OCI-LY7 (cell line): ENCODE measurements at regions not wholly inside any gene's neighbourhood (a gene's known extent, or its start where the extent isn't known, plus 50 kb on each side); places are given as distances from the start of the nearest gene placed in this dataset.

ENCODE experiments used
- BruUV-seq: library from RNA; stranded (reverse); fragments of 400-500 nt; replicated peaks from 2 replicates; lab custom pipeline; 2021; lab: Mats Ljungman, UMichigan
- CTCF ChIA-PET: fragments of 300-600 bp; sonication (Branson Sonifier 250); formaldehyde crosslinking; loops from one replicate; lab custom pipeline; 2022; ENCODE audit warnings: antibody characterized with exemption; ENCODE audit not compliant: unreplicated experiment; lab: Charles Lee
- POLR2A ChIA-PET: fragments of 300-600 bp; sonication (Branson Sonifier 250); formaldehyde crosslinking; loops from one replicate; lab custom pipeline; 2022; ENCODE audit warnings: antibody characterized with exemption; lab: Charles Lee
- DNase-seq: peaks from one replicate; pipeline ENCODE4 v3.0.0-alpha.2; 2015; ENCODE audit warnings: low spot score
- H2AFZ ChIP-seq: fragments of 200-600 bp; sonication (generic), shearing (Covaris generic); 2 replicates; pipeline ENCODE4 v1.6.1; 2014; ENCODE audit warnings: mild to moderate bottlenecking, antibody characterized with exemption, low read length, moderate library complexity
- H3K27ac ChIP-seq: fragments of 200-600 bp; sonication (generic); 2 replicates; pipeline ENCODE4 v1.5.1; 2014; ENCODE audit warnings: mixed run types, low read depth, mild to moderate bottlenecking, moderate library complexity, low read length, inconsistent platforms; ENCODE audit not compliant: poor library complexity, severe bottlenecking
- H3K36me3 ChIP-seq: fragments of 200-600 bp; sonication (generic); 2 replicates; pipeline ENCODE4 v1.6.1; 2014; ENCODE audit warnings: mild to moderate bottlenecking, antibody characterized with exemption, low read length, moderate library complexity, mixed read lengths; ENCODE audit not compliant: insufficient read depth
- H3K4me1 ChIP-seq: fragments of 200-600 bp; sonication (generic); 2 replicates; pipeline ENCODE4 v1.5.1; 2014; ENCODE audit warnings: mild to moderate bottlenecking, low read length; ENCODE audit not compliant: insufficient read depth, poor library complexity, severe bottlenecking
- H3K4me2 ChIP-seq: fragments of 200-600 bp; sonication (generic); 2 replicates; pipeline ENCODE4 v1.6.1; 2014; ENCODE audit warnings: mild to moderate bottlenecking, low read length
- H3K4me3 ChIP-seq: fragments of 200-600 bp; sonication (generic); 2 replicates; pipeline ENCODE4 v1.5.1; 2014; ENCODE audit warnings: mild to moderate bottlenecking, low read depth, low read length; ENCODE audit not compliant: poor library complexity, severe bottlenecking
- H3K79me2 ChIP-seq: fragments of 200-600 bp; sonication (generic); 2 replicates; pipeline ENCODE4 v1.6.1; 2016; ENCODE audit warnings: low read depth, mild to moderate bottlenecking, low read length, moderate library complexity, mixed read lengths; ENCODE audit not compliant: insufficient read depth
- H3K9me2 ChIP-seq: fragments of 200-600 bp; sonication (generic); 2 replicates; pipeline ENCODE4 v1.6.1; 2016; ENCODE audit warnings: mild to moderate bottlenecking, low read length, mixed read lengths; ENCODE audit not compliant: insufficient read depth
- H3K9me3 ChIP-seq: fragments of 200-600 bp; sonication (generic); 2 replicates; pipeline ENCODE4 v1.6.1; 2014; ENCODE audit warnings: mild to moderate bottlenecking, mixed run types, low read length, mixed read lengths
- H4K20me1 ChIP-seq: fragments of 200-600 bp; sonication (generic); 2 replicates; pipeline ENCODE4 v1.6.1; 2014; ENCODE audit warnings: mild to moderate bottlenecking, antibody characterized with exemption, low read length, moderate library complexity, mixed read lengths; ENCODE audit not compliant: insufficient read depth
- EZH2phosphoT487 ChIP-seq: fragments of 200-600 bp; sonication (generic); IDR thresholded peaks from 2 replicates; pipeline ENCODE4 v1.6.1; 2018; ENCODE audit warnings: low read depth, borderline replicate concordance, mild to moderate bottlenecking, mixed run types, antibody characterized with exemption, low read length, moderate library complexity, mixed read lengths
- intact Hi-C: fragments of 100-400 bp; cut with micrococcal nuclease; formaldehyde crosslinking; loops from one replicate; pipeline ENCODE4 v1.10.0; 2022; ENCODE audit not compliant: unreplicated experiment
- TF ChIP-seq, protein P1 (sequence below): fragments of 200-600 bp; sonication (generic); conservative IDR thresholded peaks from 2 replicates; pipeline ENCODE4 v1.5.1; 2014; ENCODE audit warnings: mild to moderate bottlenecking, antibody characterized with exemption, low read length, moderate library complexity, mixed read lengths

DNA sequence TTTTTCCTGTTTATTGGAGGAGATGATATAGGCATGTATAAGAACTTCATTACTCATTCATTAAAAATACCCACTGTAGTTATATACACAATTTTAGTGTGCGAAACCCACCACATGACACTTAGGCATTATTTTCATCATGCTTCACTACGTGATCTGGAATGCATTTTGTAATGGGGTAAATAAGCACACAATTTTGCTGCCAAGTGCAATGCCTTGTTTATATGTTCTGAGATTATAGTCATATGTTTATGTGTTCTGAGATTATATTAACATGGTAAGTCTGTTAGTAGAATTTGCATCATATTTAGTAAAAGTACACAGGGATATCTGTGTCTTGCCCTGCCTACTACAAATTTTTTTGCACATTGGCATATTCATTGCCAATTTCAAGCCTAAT, 1123.0 kb downstream of the LRFN5 start:
- H3K36me3 ChIP-seq: no peaks in the 10 kb centered on the region
- TF ChIP-seq, protein P1, sequence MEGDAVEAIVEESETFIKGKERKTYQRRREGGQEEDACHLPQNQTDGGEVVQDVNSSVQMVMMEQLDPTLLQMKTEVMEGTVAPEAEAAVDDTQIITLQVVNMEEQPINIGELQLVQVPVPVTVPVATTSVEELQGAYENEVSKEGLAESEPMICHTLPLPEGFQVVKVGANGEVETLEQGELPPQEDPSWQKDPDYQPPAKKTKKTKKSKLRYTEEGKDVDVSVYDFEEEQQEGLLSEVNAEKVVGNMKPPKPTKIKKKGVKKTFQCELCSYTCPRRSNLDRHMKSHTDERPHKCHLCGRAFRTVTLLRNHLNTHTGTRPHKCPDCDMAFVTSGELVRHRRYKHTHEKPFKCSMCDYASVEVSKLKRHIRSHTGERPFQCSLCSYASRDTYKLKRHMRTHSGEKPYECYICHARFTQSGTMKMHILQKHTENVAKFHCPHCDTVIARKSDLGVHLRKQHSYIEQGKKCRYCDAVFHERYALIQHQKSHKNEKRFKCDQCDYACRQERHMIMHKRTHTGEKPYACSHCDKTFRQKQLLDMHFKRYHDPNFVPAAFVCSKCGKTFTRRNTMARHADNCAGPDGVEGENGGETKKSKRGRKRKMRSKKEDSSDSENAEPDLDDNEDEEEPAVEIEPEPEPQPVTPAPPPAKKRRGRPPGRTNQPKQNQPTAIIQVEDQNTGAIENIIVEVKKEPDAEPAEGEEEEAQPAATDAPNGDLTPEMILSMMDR: no peak
- no peak for TF ChIP-seq EZH2phosphoT487
- intact Hi-C loops: no loop called here
- no peak overlapping the region for H2AFZ ChIP-seq
- H3K4me3 ChIP-seq: no peak overlapping the region
- H3K4me2 ChIP-seq: no peak overlapping the region
- H3K9me2 ChIP-seq: no peaks in the 10 kb centered on the region
- ChIA-PET CTCF (no interaction called here), POLR2A (no interaction called here)
- no peaks in the 10 kb centered on the region for H3K9me3 ChIP-seq
- H3K27ac ChIP-seq: no peak overlapping the region
- no TSS peak for BruUV-seq
- DNase-seq: no peak
- H4K20me1 ChIP-seq: no peaks in the 10 kb centered on the region
- no peaks in the 10 kb centered on the region for H3K4me1 ChIP-seq
- no peaks in the 10 kb centered on the region for H3K79me2 ChIP-seq

DNA sequence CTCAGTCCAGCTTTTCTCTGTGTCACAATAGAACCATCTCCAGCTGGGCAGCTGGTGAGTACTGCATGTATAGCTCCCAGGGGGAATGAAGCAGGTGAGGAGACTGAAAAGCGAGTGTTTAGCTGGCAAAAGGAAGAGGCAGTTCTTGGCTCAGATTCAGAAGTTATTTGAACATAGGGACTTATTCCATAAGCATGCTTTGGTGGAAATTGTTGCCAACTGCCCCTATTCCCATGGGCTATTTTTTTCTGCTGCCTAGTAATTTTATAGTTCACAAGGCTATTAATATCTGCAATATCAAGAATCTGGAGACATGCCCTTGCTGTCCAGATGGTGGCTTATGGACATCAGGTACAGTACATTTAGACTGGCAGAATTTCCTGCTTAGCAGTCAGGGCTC, 1112.7 kb downstream of the LRFN5 start:
- BruUV-seq: no TSS peak
- H3K4me2 ChIP-seq: no peak overlapping the region
- TF ChIP-seq, protein P1: no peak
- TF ChIP-seq EZH2phosphoT487: no peak
- no peak overlapping the region for H3K27ac ChIP-seq
- no peaks in the 10 kb centered on the region for H4K20me1 ChIP-seq
- no peak overlapping the region for H2AFZ ChIP-seq
- H3K9me3 ChIP-seq: no peaks in the 10 kb centered on the region
- CTCF ChIA-PET: no interaction called here
- no peak for DNase-seq
- no peaks in the 10 kb centered on the region for H3K36me3 ChIP-seq
- H3K79me2 ChIP-seq: no peaks in the 10 kb centered on the region
- intact Hi-C loops: no loop called here
- H3K4me3 ChIP-seq: no peak overlapping the region
- POLR2A ChIA-PET: interaction anchor here (0.7 kb wide), 1 partner anchor 268 kb away, joined by 3 read pairs; no protein-coding TSS in a partner anchor
- no peaks in the 10 kb centered on the region for H3K9me2 ChIP-seq
- H3K4me1 ChIP-seq: no peaks in the 10 kb centered on the region

DNA sequence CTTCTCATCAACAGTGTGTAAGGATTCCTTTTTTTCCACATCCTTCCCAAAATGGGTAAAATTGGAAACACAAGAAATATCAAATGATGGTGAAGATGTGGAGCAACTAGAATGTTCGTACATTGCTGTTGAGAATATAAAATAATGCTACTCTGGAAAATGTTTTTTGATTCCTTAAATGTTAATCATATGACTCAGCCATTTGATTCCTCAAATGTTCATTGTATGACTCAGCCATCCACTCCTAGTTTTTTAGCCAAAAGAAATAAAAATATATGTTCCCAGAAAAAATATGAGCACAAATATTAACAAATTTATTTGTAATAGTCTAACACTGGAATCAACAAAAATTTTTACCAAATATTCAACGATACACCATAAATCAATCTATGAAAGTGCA, 1108.6 kb downstream of the LRFN5 start:
- H3K36me3 ChIP-seq: no peaks in the 10 kb centered on the region
- H3K9me2 ChIP-seq: no peaks in the 10 kb centered on the region
- no peak overlapping the region for H3K4me3 ChIP-seq
- BruUV-seq: no TSS peak
- no peaks in the 10 kb centered on the region for H3K9me3 ChIP-seq
- H4K20me1 ChIP-seq: no peaks in the 10 kb centered on the region
- DNase-seq: no peak
- ChIA-PET CTCF (no interaction called here), POLR2A (no interaction called here)
- intact Hi-C loops: no loop called here
- no peak overlapping the region for H2AFZ ChIP-seq
- no peak for TF ChIP-seq EZH2phosphoT487
- TF ChIP-seq, protein P1: no peak
- H3K4me1 ChIP-seq: no peaks in the 10 kb centered on the region
- no peak overlapping the region for H3K27ac ChIP-seq
- H3K4me2 ChIP-seq: no peak overlapping the region
- H3K79me2 ChIP-seq: no peaks in the 10 kb centered on the region
